Calu3 (cell line): ENCODE measurements at regions not wholly inside any gene's neighbourhood (a gene's known extent, or its start where the extent isn't known, plus 50 kb on each side); places are given as distances from the start of the nearest gene placed in this dataset.

ENCODE experiments used
- BruUV-seq: library from RNA; stranded (reverse); fragments of 400-500 nt; replicated peaks from 2 replicates; lab custom pipeline; 2021; lab: Mats Ljungman, UMichigan
- CTCF ChIA-PET: fragments of 300-600 bp; sonication (Branson Sonifier 250); formaldehyde crosslinking; loops from one replicate; lab custom pipeline; 2022; ENCODE audit warnings: antibody characterized with exemption; lab: Charles Lee
- DNase-seq: peaks from one replicate; pipeline ENCODE4 v3.0.0; 2022
- H3K27ac Mint-ChIP-seq: one replicate; pipeline ENCODE4 v1.8.0; 2022; ENCODE audit warnings: mixed read lengths; ENCODE audit not compliant: unreplicated experiment
- H3K27me3 Mint-ChIP-seq: one replicate; pipeline ENCODE4 v1.8.0; 2022; ENCODE audit warnings: mixed read lengths; ENCODE audit not compliant: unreplicated experiment
- H3K36me3 Mint-ChIP-seq: one replicate; pipeline ENCODE4 v1.8.0; 2022; ENCODE audit warnings: mild to moderate bottlenecking, moderate library complexity, mixed read lengths; ENCODE audit not compliant: insufficient read depth, unreplicated experiment
- H3K4me1 Mint-ChIP-seq: one replicate; pipeline ENCODE4 v1.8.0; 2022; ENCODE audit warnings: mild to moderate bottlenecking, low read depth, mixed read lengths; ENCODE audit not compliant: unreplicated experiment
- H3K4me3 Mint-ChIP-seq: one replicate; pipeline ENCODE4 v1.8.0; 2022; ENCODE audit warnings: mild to moderate bottlenecking, low read depth, moderate library complexity, mixed read lengths; ENCODE audit not compliant: unreplicated experiment
- H3K9me3 Mint-ChIP-seq: one replicate; pipeline ENCODE4 v1.8.0; 2022; ENCODE audit warnings: low read depth, mixed read lengths; ENCODE audit not compliant: unreplicated experiment
- intact Hi-C: fragments of 100-400 bp; cut with micrococcal nuclease; formaldehyde crosslinking; loops from one replicate; pipeline ENCODE4 v1.10.0; 2022; ENCODE audit not compliant: unreplicated experiment
- TF ChIP-seq, protein P1 (sequence below): fragments of 200-600 bp; IDR thresholded peaks from one replicate; pipeline ENCODE4 v1.8.0; 2022; ENCODE audit warnings: antibody characterized with exemption; ENCODE audit not compliant: unreplicated experiment

DNA sequence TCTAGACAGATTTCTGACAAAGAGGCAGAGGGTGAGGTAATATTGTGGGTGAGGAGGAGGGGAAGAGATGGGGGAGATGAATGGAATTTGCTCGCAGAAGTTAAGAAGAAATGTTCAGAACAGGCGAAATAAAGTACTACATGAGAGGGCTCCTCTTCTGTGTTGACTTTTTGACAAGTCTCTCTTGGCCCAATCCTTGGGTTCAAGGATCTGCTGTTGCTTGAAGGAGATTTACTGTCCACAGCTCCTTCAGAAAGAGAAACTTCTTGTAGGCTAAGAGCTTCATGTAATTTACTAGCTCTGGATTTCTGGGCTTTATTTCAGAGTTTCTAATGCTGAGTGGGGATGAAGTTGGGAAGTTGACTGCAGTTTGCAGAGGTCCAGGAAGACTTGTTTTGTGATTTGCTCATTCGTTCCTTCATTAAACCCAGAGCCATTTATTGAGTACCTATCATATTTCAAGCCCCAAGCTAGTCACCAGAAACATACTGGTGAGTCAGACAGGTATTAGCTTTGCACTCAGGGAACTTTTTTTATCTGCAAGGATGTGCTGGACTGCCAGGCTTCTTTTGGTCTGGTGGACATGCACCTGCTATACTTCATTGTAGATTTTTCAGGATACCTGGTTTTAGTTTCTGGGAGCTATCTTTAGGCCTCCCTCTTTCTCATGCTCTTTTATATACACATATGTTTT lies 402.9 kb upstream of the CLINT1 start:
- intact Hi-C loops: no loop called here
- no peak overlapping the region for H3K4me3 Mint-ChIP-seq
- DNase-seq: no peak

DNA sequence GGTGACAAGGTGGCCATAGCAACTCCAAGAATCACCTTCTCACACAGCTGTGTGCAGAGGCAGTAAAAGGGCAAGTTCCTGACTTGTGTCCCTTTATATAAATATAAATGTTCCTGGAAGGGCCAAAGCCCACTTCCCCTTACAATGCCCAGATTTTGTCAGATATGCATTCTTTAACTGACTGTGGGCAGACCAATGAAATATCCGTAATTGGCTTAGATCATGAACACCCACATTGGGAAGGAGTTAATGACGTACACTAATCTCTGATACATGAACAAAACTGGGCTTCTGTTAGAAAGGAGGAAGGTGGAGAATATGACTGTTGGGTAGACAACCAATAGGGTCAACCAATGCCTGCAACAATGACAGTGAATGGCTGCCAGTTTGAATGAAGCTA lies 397.2 kb upstream of the CLINT1 start:
- peaks cover 7% of the 10 kb centered on the region for H3K9me3 Mint-ChIP-seq
- intact Hi-C loops: no loop called here
- H3K4me1 Mint-ChIP-seq: no peaks in the 10 kb centered on the region
- TF ChIP-seq, protein P1, sequence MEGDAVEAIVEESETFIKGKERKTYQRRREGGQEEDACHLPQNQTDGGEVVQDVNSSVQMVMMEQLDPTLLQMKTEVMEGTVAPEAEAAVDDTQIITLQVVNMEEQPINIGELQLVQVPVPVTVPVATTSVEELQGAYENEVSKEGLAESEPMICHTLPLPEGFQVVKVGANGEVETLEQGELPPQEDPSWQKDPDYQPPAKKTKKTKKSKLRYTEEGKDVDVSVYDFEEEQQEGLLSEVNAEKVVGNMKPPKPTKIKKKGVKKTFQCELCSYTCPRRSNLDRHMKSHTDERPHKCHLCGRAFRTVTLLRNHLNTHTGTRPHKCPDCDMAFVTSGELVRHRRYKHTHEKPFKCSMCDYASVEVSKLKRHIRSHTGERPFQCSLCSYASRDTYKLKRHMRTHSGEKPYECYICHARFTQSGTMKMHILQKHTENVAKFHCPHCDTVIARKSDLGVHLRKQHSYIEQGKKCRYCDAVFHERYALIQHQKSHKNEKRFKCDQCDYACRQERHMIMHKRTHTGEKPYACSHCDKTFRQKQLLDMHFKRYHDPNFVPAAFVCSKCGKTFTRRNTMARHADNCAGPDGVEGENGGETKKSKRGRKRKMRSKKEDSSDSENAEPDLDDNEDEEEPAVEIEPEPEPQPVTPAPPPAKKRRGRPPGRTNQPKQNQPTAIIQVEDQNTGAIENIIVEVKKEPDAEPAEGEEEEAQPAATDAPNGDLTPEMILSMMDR: no peak
- no TSS peak for BruUV-seq
- CTCF ChIA-PET: no interaction called here
- H3K27ac Mint-ChIP-seq: no peak overlapping the region
- H3K27me3 Mint-ChIP-seq: peaks cover 9% of the 10 kb centered on the region
- no peak overlapping the region for H3K4me3 Mint-ChIP-seq
- no peaks in the 10 kb centered on the region for H3K36me3 Mint-ChIP-seq
- DNase-seq: no peak

More for the DNA sequence above, 402.9 kb upstream of the CLINT1 start:
- no peak overlapping the region for H3K27ac Mint-ChIP-seq
- CTCF ChIA-PET: no interaction called here
- BruUV-seq: no TSS peak
- no peaks in the 10 kb centered on the region for H3K36me3 Mint-ChIP-seq
- H3K27me3 Mint-ChIP-seq: no peaks in the 10 kb centered on the region
- H3K9me3 Mint-ChIP-seq: peaks cover under 1% of the 10 kb centered on the region
- TF ChIP-seq, protein P1: no peak
- no peaks in the 10 kb centered on the region for H3K4me1 Mint-ChIP-seq

DNA sequence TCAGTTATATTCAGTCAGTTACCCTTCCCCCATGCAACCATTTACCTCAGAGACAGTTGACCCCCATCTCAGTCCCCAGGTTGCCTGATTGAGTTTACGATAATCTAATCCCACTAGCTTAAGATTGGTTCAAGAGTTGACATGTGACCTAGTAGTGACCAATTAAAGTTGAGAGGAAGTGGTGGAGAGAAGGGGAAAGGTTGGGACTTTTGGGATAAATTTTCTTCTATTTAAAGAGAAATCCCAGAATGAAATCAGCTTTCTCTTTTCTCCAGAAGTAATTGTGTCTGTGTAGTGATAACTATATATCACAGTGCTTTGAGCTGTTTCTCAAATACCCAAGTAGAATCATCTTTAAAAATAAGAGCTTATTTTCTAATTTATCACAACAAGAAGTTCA lies 396.7 kb upstream of the CLINT1 start:
- TF ChIP-seq, protein P1: no peak
- Mint-ChIP-seq H3K27ac (no peak overlapping the region), H3K4me1 (no peaks in the 10 kb centered on the region), H3K9me3 (peaks cover 7% of the 10 kb centered on the region), H3K36me3 (no peaks in the 10 kb centered on the region), H3K4me3 (no peak overlapping the region), H3K27me3 (peaks cover 9% of the 10 kb centered on the region)
- no TSS peak for BruUV-seq
- no peak for DNase-seq
- intact Hi-C loops: no loop called here
- CTCF ChIA-PET: no interaction called here

DNA sequence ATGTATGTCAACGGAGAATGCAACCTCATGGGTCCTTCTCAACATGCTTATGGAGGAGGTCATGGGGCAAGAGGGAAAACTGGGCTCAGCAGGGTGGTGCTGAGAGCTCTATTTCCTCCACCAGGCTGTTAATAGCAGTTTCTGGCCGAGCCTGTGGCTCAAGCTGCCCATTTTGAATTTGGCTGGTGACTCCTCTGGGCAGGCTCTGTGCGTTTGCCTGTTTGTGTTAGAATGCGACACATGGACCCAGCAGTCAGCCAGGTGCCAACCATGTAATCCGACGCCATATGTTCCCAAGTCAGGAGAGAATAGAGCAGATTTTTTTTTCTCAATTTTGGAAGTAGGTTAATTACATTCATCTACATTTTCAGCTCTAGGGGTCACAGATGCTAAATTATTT lies 387.7 kb upstream of the CLINT1 start:
- CTCF ChIA-PET: interaction anchor here (0.7 kb wide), 1 partner anchor 827 kb away, joined by 4 read pairs; no protein-coding TSS in a partner anchor
- intact Hi-C loops: no loop called here
- TF ChIP-seq, protein P1: no peak

More for the DNA sequence above, 387.7 kb upstream of the CLINT1 start:
- H3K4me1 Mint-ChIP-seq: no peaks in the 10 kb centered on the region
- H3K36me3 Mint-ChIP-seq: no peaks in the 10 kb centered on the region
- no peaks in the 10 kb centered on the region for H3K27me3 Mint-ChIP-seq
- no peak for DNase-seq
- H3K9me3 Mint-ChIP-seq: peaks cover 2% of the 10 kb centered on the region
- BruUV-seq: no TSS peak
- H3K4me3 Mint-ChIP-seq: no peak overlapping the region
- no peak overlapping the region for H3K27ac Mint-ChIP-seq
